Prostate gland (tissue), 2 donors: ENCODE measurements at regions not wholly inside any gene's neighbourhood (a gene's known extent, or its start where the extent isn't known, plus 50 kb on each side); places are given as distances from the start of the nearest gene placed in this dataset.

ENCODE experiments used
- CTCF ChIP-seq, 4 experiments: fragments of 200-600 bp in 2 of 4; fragments of 450-650 bp in 2 of 4; sonication (generic) in 2 of 4; IDR thresholded peaks; 1 replicate in 3 of 4; 2 replicates in 1 of 4; pipeline ENCODE4 v1.5.1; 2016 to 2019; ENCODE audit warnings: antibody characterized with exemption in 4 of 4, mild to moderate bottlenecking in 2 of 4, moderate library complexity in 2 of 4
- POLR2A ChIP-seq: fragments of 450-650 bp; IDR thresholded peaks from one replicate; pipeline ENCODE4 v1.6.1; 2016; ENCODE audit warnings: antibody characterized with exemption, mild to moderate bottlenecking

- no peak for TF ChIP-seq POLR2A
- no peak for TF ChIP-seq CTCF (IDR thresholded peaks at IDR 0.05)
These were observed 596.6 kb downstream of the METTL15 start for GRCh38 chr11:28704801-28705200.
